Stimulated activated CD4-positive, alpha-beta T cell treated with anti-CD3 and anti-CD28 coated beads, Interleukin-4, amount 100 ng/mL, for 1 hour (primary cell): ENCODE measurements at regions not wholly inside any gene's neighbourhood (a gene's known extent, or its start where the extent isn't known, plus 50 kb on each side); places are given as distances from the start of the nearest gene placed in this dataset.

Source experiments
- DNase-seq: peaks from one replicate; pipeline ENCODE4 v3.0.0-alpha.2; 2020

- no peak for DNase-seq
These were observed 451.0 kb upstream of the GRIA1 start for GRCh38 chr5:153039501-153039900.

DNA sequence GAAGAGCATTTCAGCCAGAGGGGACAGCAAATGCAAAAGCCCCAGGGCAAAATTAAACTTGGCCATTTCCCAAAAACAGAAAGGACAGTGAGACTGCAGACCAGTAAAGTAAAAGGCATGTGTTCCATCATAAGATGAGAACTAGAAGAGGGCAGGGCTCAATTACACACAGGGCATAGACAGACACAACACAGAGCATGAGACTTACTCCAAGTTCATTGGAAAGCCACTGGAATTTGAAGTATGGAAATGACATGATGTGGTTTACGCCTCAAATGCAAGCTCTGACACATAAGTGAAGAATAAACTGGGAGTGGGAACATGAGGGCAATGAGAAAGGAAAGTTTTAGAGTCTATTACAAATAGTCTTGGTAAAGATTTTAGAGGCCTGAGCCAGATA, 446.6 kb upstream of the GRIA1 start:
- DNase-seq, result no peak

DNA sequence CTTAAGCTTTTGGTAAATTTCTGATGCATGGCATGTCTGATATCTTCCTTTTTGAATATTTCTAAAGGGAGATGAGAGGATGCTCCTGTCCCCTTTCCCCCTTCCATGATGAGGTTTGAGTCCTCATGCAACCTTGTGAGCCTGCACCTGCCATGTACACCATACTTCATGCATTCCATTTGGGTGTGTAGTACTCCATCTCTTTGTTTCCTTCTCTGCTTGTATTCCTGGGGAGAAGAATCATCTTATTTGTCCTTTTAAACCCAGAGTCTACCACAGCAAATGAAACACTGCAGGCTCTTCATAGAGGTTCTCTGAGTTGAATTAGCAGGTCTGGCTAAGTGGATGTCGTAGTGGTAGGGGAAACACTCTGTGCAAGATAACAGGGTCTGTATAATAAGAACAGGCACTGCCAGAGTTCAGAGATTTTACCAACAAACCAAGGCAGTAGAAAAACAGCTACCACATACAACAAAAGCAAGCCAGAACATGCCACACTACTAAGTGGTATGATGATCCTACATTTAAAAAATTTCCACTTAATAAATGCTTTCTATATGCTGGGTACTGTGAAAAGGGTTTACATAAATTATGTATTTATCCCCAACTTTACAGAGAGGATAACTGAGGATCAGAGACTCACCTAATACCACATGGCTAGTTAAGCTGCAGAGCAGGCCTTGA, 439.8 kb upstream of the GRIA1 start:
- no peak for DNase-seq

GRCh38 chr5:153066281-153066680, 424.2 kb upstream of the GRIA1 start:
- DNase-seq, result no peak

DNA sequence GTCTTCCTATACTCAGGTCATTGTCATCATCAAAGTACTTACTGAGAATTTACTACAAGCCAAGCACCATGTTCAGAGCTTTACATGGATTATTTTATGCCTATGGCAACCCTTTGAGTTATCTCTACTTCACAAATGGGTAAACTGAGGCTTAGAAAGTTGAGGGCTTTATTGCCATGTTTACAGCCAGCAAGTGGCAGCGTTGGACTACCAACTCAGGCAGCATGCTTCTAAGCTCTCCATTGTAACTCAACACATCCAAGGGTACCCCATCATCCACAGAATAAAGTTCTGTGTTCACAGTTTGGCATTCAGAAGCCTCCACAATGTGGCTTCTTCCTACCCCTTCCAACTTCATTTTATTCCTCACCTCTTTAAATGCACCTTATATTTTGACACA, 422.6 kb upstream of the GRIA1 start:
- no peak for DNase-seq

GRCh38 chr5:153079396-153079795, 411.1 kb upstream of the GRIA1 start:
- no peak for DNase-seq

DNA sequence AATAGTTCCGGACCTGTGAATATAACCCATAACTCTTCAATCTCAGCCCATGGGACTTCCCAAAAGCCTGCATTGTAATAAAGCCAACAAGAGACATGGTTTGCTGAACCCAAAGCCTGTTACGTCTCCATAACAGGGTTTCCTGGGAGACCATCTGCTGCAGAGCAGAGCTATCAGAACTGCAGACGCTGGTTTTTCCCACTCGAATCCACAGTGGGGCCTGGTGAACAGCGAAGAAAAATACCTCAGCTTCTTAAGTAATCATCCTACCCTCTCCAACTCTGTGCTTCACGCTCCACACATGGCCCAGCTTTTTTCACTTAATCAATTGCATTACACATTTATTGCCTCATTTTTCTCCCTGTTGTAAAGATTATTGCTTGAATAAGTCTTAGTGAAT, 409.5 kb upstream of the GRIA1 start:
- no peak for DNase-seq

DNA sequence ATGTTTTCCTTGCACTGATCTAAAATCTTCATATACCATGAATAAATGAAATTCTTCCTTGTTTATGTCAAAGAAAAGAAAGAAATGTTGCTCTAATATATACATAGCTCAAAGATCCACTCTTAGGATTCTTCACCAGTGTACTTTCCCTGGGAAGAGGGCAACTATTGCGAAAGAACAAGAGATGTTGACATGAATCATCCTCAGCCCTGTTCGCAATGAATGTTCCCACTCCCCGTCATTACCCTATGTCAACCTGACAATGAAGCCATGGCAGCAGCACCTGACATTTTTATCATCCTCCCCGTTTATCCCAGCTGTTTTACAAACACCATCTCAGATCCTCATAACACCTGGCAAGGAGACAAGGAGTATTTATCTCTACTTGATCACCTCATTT, 409.1 kb upstream of the GRIA1 start:
- DNase-seq, result no peak

DNA sequence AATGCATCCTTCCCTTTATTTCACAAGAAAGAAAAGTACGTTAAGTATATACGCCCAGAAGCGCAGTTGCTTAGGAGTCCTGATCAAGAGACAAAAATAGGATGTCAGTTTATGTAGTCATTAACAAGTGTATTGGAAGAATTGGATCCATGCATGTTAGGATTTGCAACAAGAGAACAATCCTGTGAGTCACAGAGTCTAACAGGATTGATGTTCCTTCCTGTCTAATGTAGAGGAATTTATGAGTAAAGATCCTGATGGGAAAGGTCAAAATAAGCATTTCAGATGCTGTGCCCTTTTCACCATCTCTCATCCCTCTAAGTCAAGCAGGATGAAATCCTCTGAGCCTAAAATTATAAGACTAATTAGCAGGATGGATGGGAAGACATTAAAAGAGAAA, 406.0 kb upstream of the GRIA1 start:
- no peak for DNase-seq

DNA sequence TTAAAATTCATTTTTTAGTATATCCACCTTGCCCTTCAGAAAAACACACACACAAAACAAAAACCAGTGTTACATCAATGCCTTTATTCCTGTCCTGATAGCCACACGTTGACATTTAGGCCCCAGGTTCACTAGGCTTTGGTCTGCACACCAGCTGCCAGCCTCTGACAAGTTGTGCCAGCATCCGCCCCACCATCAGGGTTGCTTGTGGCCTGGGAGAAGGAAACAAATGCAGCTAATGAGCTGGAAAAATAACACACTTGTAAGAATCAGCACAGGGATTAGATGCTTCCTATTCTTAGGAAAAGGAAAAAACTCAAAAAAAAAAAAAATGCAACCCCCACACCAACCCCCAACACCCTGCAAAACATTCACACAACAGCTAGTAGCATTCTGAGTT, 404.0 kb upstream of the GRIA1 start:
- DNase-seq, result no peak

DNA sequence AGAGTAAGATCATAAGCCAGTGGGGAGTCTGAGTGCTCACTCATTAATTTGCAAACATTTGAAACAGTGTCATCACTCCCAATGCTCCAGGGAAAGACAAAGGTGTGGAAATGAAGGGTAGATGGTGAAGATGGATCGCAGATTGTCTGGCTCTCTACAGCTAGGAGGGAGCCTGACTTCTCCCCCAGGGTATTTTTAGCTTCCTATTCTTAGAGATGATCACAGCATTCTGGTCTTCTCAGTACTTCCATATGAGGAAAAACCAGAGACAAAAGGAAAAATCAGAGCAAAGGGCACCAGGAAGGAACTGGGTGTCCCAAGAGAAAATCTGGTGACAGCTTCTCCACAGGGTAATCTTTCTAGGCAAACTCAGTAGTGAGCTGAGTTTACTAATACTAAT, 401.9 kb upstream of the GRIA1 start:
- DNase-seq, result no peak

- DNase-seq, result no peak
These were observed 396.1 kb upstream of the GRIA1 start for GRCh38 chr5:153094333-153094732.

DNA sequence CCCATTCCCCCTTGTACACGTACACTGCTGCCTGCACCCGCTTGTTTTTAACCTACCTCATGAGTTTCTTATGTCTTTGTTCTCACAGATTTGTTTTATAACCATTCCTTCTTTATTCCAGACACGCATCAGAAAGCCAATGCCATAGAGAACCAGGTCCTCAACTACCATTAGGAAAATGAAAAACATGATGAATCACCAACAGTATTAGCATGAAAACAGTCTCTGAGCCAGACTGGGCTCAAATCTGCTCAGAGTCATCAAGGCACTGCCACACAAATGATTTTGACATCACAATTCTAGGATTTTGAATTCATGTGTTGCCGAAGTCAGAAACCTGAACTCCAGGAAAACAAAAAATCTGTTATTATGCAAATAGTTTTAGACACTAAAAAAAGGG, 394.1 kb upstream of the GRIA1 start:
- DNase-seq, result no peak

DNA sequence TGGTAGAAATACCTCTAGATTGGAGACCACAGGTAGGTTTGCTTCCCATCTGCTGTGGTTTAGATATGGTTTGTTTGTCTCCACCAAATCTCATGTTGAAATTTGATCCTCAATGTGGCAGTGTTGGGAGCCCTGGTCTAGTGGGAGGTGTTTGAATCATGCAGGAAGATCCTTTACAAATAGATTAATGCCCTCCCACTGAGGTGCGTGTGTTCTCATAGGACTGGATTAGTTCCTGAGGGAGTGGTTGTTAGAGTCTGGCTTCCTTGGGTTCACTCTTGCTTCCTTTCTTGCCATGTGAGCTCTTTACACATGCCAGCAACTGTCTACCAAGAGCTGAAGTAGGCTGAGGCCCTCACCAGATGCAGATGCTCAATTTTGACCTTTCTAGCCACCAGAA, 391.1 kb upstream of the GRIA1 start:
- no peak for DNase-seq

GRCh38 chr5:153101235-153102180, 389.0 kb upstream of the GRIA1 start:
- no peak for DNase-seq

DNA sequence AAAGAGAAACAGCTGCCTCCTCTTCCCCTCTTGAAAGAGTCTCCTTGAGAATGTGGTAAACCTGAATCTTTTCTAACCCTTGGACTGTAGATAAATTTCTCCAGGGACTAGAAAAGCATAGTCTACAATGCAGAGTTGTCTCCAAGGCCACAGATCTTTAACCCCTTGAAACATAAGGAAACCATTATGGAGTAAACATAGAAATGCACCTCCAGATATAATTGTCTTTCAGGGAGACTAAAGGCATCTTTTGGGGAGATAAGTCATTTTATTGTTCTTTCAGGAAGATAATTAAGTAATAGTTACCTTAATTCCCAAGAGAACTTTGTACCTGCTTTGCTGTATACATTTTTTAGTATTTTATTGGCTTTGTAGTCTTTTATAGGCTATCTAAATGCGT, 373.6 kb upstream of the GRIA1 start:
- no peak for DNase-seq

DNA sequence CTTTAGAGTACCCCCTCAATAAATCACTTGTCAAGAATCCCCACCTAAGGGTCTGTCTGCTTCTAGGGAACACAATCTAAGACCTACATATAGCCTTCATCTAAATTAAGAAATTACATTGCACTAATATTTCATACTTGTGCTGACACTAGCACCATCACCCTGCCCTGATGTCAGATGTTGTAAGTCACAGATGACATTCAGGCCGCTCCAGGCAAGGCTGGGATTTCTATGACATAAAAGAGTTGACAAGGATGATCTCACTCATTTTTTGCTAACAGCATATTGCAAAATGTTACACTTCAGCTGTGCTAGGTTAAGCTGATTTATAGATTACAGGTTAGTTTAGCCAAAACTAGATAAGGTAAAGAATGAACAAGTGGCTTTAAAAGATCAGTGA, 372.5 kb upstream of the GRIA1 start:
- no peak for DNase-seq

DNA sequence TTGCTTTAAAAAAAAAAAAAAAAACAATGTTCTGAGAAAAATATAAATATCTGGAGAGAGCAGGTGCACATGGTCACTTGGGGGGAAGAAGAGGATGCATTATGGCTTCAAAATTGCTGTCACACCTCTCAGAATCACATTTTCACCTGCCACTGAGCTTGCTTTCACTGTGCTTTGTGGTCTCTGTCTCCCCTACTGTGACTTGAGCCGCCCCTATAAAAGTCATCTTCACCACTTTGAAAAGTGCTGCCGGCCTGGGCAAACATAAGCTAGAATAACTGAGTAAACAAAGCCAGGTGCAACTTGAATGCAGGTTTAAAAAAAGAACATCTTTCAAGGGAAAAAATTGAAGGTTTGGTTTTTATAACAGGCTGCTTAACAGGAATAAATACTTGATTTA, 368.1 kb upstream of the GRIA1 start:
- DNase-seq, result no peak

GRCh38 chr5:153130296-153130695, 360.2 kb upstream of the GRIA1 start:
- no peak for DNase-seq

DNA sequence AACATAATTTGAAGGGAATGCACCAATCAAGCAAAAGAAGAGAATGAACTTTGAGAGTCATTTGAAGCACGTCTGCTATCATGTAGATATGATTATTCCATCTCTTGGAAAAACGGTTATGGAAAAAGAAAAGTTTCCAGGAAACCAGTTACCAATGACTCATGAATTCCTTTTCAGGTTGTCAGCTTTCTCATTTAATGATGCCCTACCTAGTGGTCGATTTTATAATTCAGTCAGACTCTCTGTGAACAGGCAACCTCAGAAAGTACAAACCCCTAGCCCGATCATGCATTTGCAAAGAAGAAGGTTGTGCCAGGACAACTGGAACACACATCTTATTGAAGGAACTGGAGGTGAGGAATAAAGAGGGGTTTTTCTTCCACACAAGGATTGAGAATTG, 355.1 kb upstream of the GRIA1 start:
- DNase-seq, result no peak

GRCh38 chr5:153136910-153137614, 353.4 kb upstream of the GRIA1 start:
- no peak for DNase-seq

GRCh38 chr5:153147891-153148623, 342.4 kb upstream of the GRIA1 start:
- no peak for DNase-seq

GRCh38 chr5:153148624-153148976, 341.9 kb upstream of the GRIA1 start:
- DNase-seq, result no peak
